ENCODE measurements at regions not wholly inside any gene's neighbourhood (a gene's known extent, or its start where the extent isn't known, plus 50 kb on each side); places are given as distances from the start of the nearest gene placed in this dataset.

- TF ChIP-seq CTCF (IDR thresholded peaks at IDR 0.05 in 8 of 11, conservative IDR thresholded peaks at IDR 0.05 in 3 of 11) (no peak), POLR2AphosphoS5 (IDR thresholded peaks at IDR 0.05) (no peak), POLR2A (IDR thresholded peaks at IDR 0.05) (no peak)
Measured at GRCh38 chr2:192775459-192776262, 580.9 kb upstream of the TMEFF2 start.

Measured in spleen (tissue), 7 donors.